ENCODE measurements at regions not wholly inside any gene's neighbourhood (a gene's known extent, or its start where the extent isn't known, plus 50 kb on each side); places are given as distances from the start of the nearest gene placed in this dataset.
A peak's percentile ranks its signal among the peaks of the same experiment; 100 is the strongest.

GRCh38 chr20:40591119-40591518 is 97.9 kb downstream of the MAFB start:
- DNase-seq (ENCODE audit: low spot score), result peak; percentile 23

GRCh38 chr20:40589581-40589980 is 99.5 kb downstream of the MAFB start:
- DNase-seq (ENCODE audit: low spot score), result no peak

- no peak for DNase-seq (ENCODE audit: low spot score)
These were observed 100.1 kb downstream of the MAFB start for GRCh38 chr20:40588891-40589290.

- DNase-seq (ENCODE audit: low spot score), result no peak
These were observed 102.0 kb downstream of the MAFB start for GRCh38 chr20:40587038-40587437.

- no peak for DNase-seq (ENCODE audit: low spot score)
These were observed 104.8 kb downstream of the MAFB start for GRCh38 chr20:40584130-40584809.

GRCh38 chr20:40583636-40584035 is 105.4 kb downstream of the MAFB start:
- DNase-seq (ENCODE audit: low spot score), result no peak

- DNase-seq (ENCODE audit: low spot score), result no peak
These were observed 105.8 kb downstream of the MAFB start for GRCh38 chr20:40583205-40583604.

- no peak for DNase-seq (ENCODE audit: low spot score)
These were observed 106.5 kb downstream of the MAFB start for GRCh38 chr20:40582531-40582930.

- DNase-seq (ENCODE audit: low spot score), result no peak
These were observed 109.3 kb downstream of the MAFB start for GRCh38 chr20:40579701-40580100.

GRCh38 chr20:40578961-40579360 is 110.1 kb downstream of the MAFB start:
- DNase-seq (ENCODE audit: low spot score), result no peak

GRCh38 chr20:40575851-40576250 is 113.2 kb downstream of the MAFB start:
- no peak for DNase-seq (ENCODE audit: low spot score)

- no peak for DNase-seq (ENCODE audit: low spot score)
These were observed 116.8 kb downstream of the MAFB start for GRCh38 chr20:40572251-40572650.

- no peak for DNase-seq (ENCODE audit: low spot score)
These were observed 117.4 kb downstream of the MAFB start for GRCh38 chr20:40571639-40572038.

GRCh38 chr20:40568200-40568599 is 120.8 kb downstream of the MAFB start:
- no peak for DNase-seq (ENCODE audit: low spot score)

- DNase-seq (ENCODE audit: low spot score), result no peak
These were observed 123.4 kb downstream of the MAFB start for GRCh38 chr20:40565682-40566040.

- DNase-seq (ENCODE audit: low spot score), result peak; percentile 58
These were observed 123.9 kb downstream of the MAFB start for GRCh38 chr20:40565001-40565681.

- no peak for DNase-seq (ENCODE audit: low spot score)
These were observed 125.6 kb downstream of the MAFB start for GRCh38 chr20:40563296-40563950.

- DNase-seq (ENCODE audit: low spot score), result no peak
These were observed 127.0 kb downstream of the MAFB start for GRCh38 chr20:40562031-40562430.

- no peak for DNase-seq (ENCODE audit: low spot score)
These were observed 127.8 kb downstream of the MAFB start for GRCh38 chr20:40561187-40561586.

- no peak for DNase-seq (ENCODE audit: low spot score)
These were observed 130.8 kb downstream of the MAFB start for GRCh38 chr20:40558212-40558611.

GRCh38 chr20:40551125-40551530 is 137.9 kb downstream of the MAFB start:
- DNase-seq (ENCODE audit: low spot score), result no peak

- no peak for DNase-seq (ENCODE audit: low spot score)
These were observed 141.4 kb downstream of the MAFB start for GRCh38 chr20:40547483-40548091.

- DNase-seq (ENCODE audit: low spot score), result no peak
These were observed 143.6 kb downstream of the MAFB start for GRCh38 chr20:40545478-40545877.

Data from RKO (cell line).